Thoracic aorta (tissue), 2 donors: ENCODE measurements at regions not wholly inside any gene's neighbourhood (a gene's known extent, or its start where the extent isn't known, plus 50 kb on each side); places are given as distances from the start of the nearest gene placed in this dataset.

Experiments
- ATAC-seq: fragments of 150-250 bp; one replicate; pipeline ENCODE4 v1.8.0; 2017; ENCODE audit warnings: low read depth; ENCODE audit not compliant: insufficient number of reproducible peaks, low FRiP score
- DNase-seq: peaks from one replicate; pipeline ENCODE4 v3.0.0-alpha.2; 2020; ENCODE audit warnings: low spot score
- H3K27ac ChIP-seq, 2 donors: fragments of 200-600 bp; sonication (generic); 1 replicate in 1 of 2; 2 replicates in 1 of 2; pipeline ENCODE4 v1.5.1; 2016; ENCODE audit warnings: mild to moderate bottlenecking in 2 of 2, moderate library complexity in 2 of 2
- H3K27me3 ChIP-seq: fragments of 200-600 bp; sonication (generic); replicated peaks from 2 replicates; pipeline ENCODE4 v1.6.0; 2016; ENCODE audit warnings: mild to moderate bottlenecking; ENCODE audit not compliant: insufficient read depth
- H3K36me3 ChIP-seq: fragments of 200-600 bp; sonication (generic); one replicate; pipeline ENCODE4 v1.5.1; 2016
- H3K4me1 ChIP-seq, 2 donors: fragments of 200-600 bp; sonication (generic); 1 replicate in 1 of 2; 2 replicates in 1 of 2; pipeline versions ENCODE4 v1.5.1 to v1.6.0; 2016; ENCODE audit warnings: low read depth in 2 of 2, mild to moderate bottlenecking in 1 of 2; ENCODE audit not compliant: control insufficient read depth in 1 of 2
- H3K4me3 ChIP-seq: fragments of 200-600 bp; sonication (generic); 2 replicates; pipeline ENCODE4 v1.5.1; 2016; ENCODE audit warnings: mild to moderate bottlenecking
- H3K9me3 ChIP-seq: fragments of 200-600 bp; sonication (generic); 2 replicates; pipeline ENCODE4 v1.5.1; 2016
- TF ChIP-seq, protein P1 (sequence below): fragments of 200-600 bp; sonication (generic); IDR thresholded peaks from one replicate; pipeline ENCODE4 v1.5.1; 2019; ENCODE audit warnings: antibody characterized with exemption

DNA sequence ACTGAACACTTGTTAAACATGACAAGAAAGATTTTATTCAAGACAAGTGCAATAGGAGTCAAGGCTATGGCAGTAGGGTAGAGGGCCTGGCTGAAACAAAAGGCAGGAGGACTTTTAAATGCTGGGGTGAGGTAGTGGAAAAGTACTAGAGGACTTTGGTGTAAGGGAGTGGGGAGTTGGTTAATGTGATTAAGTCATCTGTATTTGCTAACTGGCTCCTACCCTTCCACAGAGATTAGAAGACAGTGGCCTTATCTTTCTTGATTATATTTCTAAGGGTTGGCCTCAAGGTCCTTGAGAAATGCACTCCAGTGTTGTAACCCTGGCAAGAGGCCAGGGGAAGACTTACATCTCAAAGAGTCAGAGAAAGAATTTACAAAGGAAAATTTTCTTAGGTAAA, 160.2 kb upstream of the FTMT start:
- no peaks in the 10 kb centered on the region for H3K9me3 ChIP-seq
- no peak overlapping the region for H3K27ac ChIP-seq
- TF ChIP-seq, protein P1, sequence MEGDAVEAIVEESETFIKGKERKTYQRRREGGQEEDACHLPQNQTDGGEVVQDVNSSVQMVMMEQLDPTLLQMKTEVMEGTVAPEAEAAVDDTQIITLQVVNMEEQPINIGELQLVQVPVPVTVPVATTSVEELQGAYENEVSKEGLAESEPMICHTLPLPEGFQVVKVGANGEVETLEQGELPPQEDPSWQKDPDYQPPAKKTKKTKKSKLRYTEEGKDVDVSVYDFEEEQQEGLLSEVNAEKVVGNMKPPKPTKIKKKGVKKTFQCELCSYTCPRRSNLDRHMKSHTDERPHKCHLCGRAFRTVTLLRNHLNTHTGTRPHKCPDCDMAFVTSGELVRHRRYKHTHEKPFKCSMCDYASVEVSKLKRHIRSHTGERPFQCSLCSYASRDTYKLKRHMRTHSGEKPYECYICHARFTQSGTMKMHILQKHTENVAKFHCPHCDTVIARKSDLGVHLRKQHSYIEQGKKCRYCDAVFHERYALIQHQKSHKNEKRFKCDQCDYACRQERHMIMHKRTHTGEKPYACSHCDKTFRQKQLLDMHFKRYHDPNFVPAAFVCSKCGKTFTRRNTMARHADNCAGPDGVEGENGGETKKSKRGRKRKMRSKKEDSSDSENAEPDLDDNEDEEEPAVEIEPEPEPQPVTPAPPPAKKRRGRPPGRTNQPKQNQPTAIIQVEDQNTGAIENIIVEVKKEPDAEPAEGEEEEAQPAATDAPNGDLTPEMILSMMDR, result no peak
- H3K4me3 ChIP-seq, result no peak overlapping the region
- ATAC-seq (no peak), DNase-seq (no peak)
- H3K27me3 ChIP-seq, result no peaks in the 10 kb centered on the region
- no peaks in the 10 kb centered on the region for H3K36me3 ChIP-seq
- no peaks in the 10 kb centered on the region for H3K4me1 ChIP-seq

DNA sequence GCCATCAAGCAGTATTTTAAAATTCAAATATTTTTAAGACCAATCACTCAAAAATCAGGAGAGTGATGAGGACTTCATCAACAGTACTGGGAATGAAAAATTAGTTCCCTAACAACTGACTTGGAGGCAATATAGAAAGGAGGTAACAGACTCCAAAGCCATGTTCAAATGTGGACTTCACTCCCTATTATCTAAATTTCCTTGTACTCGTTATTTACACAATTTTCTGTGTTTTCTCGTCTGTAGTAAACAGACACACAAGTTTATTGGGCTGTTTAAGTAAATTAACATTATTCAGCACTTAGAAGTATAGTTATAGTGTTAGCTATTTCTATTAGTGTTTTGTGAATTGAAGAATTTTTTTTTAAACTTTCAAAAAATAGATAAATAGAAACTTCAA, 159.5 kb upstream of the FTMT start:
- Histone ChIP-seq H3K4me1 (no peaks in the 10 kb centered on the region), H3K4me3 (no peak overlapping the region), H3K27ac (no peak overlapping the region), H3K27me3 (no peaks in the 10 kb centered on the region), H3K9me3 (no peaks in the 10 kb centered on the region), H3K36me3 (no peaks in the 10 kb centered on the region)
- DNase-seq (no peak), ATAC-seq (no peak)
- TF ChIP-seq, protein P1, result no peak

DNA sequence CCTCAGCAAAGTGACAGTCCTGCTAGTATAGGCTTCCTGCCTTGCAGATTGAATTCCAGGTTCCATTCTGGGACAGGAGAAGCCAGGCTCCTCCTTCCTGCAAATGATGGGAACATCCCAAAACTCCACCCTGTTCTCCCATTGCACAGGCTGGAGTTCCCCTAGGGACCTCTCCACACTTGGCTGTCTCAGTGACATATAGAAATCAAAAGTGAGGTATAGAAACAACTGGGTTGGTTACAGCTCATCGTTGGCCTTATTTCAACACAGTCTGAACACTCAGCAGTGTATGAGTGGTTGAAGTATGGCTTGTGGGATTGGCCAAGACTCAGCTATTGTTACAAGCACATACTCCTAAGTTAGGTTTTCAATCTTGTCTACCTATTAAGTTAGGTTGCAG, 157.8 kb upstream of the FTMT start:
- Histone ChIP-seq H3K4me3 (no peak overlapping the region), H3K27me3 (no peaks in the 10 kb centered on the region), H3K4me1 (no peaks in the 10 kb centered on the region), H3K36me3 (no peaks in the 10 kb centered on the region), H3K9me3 (no peaks in the 10 kb centered on the region), H3K27ac (no peak overlapping the region)
- ATAC-seq (no peak), DNase-seq (no peak)
- TF ChIP-seq, protein P1, result no peak

DNA sequence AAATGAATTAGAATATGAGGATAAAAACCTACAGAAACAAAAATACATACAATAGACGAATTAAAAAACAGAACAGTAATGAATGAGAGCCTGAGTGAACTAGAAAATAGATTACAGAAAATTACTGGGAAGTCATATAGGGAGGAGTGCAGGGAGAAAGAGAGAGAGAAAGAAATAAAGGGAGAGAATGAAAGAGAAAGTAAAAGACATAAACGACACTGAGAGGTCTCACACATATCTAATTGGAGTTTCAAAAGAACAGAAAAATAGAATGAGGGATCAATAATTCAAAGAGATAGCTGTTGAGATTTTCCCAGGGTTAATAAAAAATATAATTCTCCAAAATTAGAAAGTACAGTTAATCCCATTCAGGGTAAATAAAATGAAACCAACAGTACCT, 156.4 kb upstream of the FTMT start:
- Histone ChIP-seq H3K27ac (no peak overlapping the region), H3K36me3 (no peaks in the 10 kb centered on the region), H3K9me3 (no peaks in the 10 kb centered on the region), H3K4me3 (no peak overlapping the region), H3K4me1 (no peaks in the 10 kb centered on the region), H3K27me3 (no peaks in the 10 kb centered on the region)
- TF ChIP-seq, protein P1, result no peak
- ATAC-seq (no peak), DNase-seq (no peak)

DNA sequence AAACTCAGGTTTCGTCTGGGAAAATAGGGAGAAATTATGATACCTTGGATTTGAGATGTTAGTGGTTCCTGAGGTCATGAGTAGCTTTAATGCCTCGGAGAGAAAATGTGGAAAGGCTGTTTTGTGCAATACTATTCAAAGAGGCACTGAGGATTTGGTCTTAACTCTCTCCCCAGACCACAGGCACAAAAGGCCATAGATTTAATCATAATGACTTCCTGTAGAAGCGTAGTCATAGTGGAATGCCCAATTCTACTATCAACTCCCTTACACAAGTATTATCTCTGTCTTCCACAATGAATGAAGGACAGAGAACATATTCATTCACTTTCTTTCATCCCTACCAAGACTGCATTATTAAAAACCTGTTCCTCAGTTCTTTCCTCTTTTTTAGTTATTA, 153.0 kb upstream of the FTMT start:
- Histone ChIP-seq H3K27ac (no peak overlapping the region), H3K27me3 (no peaks in the 10 kb centered on the region), H3K4me3 (no peak overlapping the region), H3K4me1 (no peaks in the 10 kb centered on the region), H3K9me3 (no peaks in the 10 kb centered on the region), H3K36me3 (no peaks in the 10 kb centered on the region)
- ATAC-seq (no peak), DNase-seq (no peak)
- TF ChIP-seq, protein P1, result no peak
